NT2/D1 (cell line): ENCODE measurements at regions not wholly inside any gene's neighbourhood (a gene's known extent, or its start where the extent isn't known, plus 50 kb on each side); places are given as distances from the start of the nearest gene placed in this dataset.

Experiments used
- DNase-seq: peaks from one replicate; pipeline ENCODE4 v3.0.0-alpha.2; 2011; ENCODE audit warnings: low read depth, low spot score
- H3K27me3 ChIP-seq: 2 replicates; pipeline ENCODE4 v1.6.0; 2011; ENCODE audit warnings: mild to moderate bottlenecking; ENCODE audit not compliant: insufficient read length, insufficient read depth
- H3K36me3 ChIP-seq: 2 replicates; pipeline ENCODE4 v1.6.1; 2011; ENCODE audit warnings: mild to moderate bottlenecking, low read length, mixed read lengths; ENCODE audit not compliant: insufficient read depth, insufficient read length
- H3K4me1 ChIP-seq: 2 replicates; pipeline ENCODE4 v1.5.1; 2011; ENCODE audit not compliant: insufficient read depth, insufficient read length
- H3K4me3 ChIP-seq: 2 replicates; pipeline ENCODE4 v1.5.1; 2011; ENCODE audit warnings: low read depth; ENCODE audit not compliant: insufficient read length
- H3K9ac ChIP-seq: 2 replicates; pipeline ENCODE4 v1.6.0; 2011; ENCODE audit warnings: low read depth; ENCODE audit not compliant: insufficient read length
- H3K9me3 ChIP-seq: 2 replicates; pipeline ENCODE4 v1.5.1; 2011; ENCODE audit warnings: mild to moderate bottlenecking, low read length; ENCODE audit not compliant: insufficient read depth
- SUZ12 ChIP-seq: IDR thresholded peaks from 2 replicates; pipeline ENCODE4 v1.6.1; 2011; ENCODE audit not compliant: insufficient read length, insufficient read depth; ENCODE audit errors: extremely low read depth
- YY1 ChIP-seq: IDR thresholded peaks from 2 replicates; pipeline ENCODE4 v1.6.1; 2011; ENCODE audit not compliant: insufficient read length, insufficient read depth
- ZNF274 ChIP-seq: IDR thresholded peaks from 2 replicates; pipeline ENCODE4 v1.6.1; 2011; ENCODE audit warnings: mild to moderate bottlenecking, low read depth, low read length

DNA sequence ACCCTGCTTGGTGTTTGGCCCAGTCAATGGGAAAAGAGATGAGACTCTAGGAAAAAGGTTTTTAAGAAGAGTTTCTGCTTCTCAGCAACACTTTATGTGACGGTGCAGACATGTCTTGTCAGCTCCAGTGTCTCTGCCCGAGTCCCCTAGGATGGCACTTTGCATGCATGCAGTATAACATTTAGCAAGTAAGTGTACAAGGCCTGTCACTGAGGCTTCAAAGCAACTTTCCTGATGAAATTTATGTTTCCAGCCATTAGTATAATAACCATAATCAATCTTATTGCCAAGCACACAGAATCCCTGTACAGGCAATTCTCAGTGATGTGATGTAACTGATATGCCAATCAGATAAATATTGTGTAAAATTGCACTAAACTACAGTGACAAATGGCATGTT lies 248.1 kb upstream of the PLET1 start:
- TF ChIP-seq YY1 (no peak), SUZ12 (no peak), ZNF274 (no peak)
- Histone ChIP-seq H3K36me3 (no peaks in the 10 kb centered on the region), H3K27me3 (no peaks in the 10 kb centered on the region), H3K4me3 (no peak overlapping the region), H3K9ac (no peak overlapping the region), H3K9me3 (no peaks in the 10 kb centered on the region), H3K4me1 (no peaks in the 10 kb centered on the region)
- DNase-seq = no peak

DNA sequence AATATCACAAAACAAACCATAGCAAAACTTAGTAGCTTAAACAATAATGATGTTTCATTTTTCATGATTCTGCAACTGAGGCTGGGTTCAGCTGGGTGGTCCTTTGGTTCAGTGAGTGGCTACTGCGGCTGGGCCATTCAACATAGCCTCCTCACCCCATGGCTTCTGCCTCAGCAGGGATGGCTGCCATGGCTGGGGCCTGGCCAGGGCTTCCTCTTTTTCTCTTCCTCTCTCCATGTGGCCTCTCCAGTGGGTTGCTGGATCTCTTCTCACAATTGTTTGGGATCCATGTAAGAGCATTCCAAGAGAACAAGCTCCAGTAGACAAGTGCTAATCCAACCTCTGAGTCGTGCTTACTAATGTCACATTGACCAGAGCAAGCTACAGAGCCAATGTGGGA lies 248.6 kb upstream of the PLET1 start:
- no peaks in the 10 kb centered on the region for H3K9me3 ChIP-seq
- H3K4me3 ChIP-seq = no peak overlapping the region
- H3K36me3 ChIP-seq = no peaks in the 10 kb centered on the region
- DNase-seq = no peak
- TF ChIP-seq YY1 = no peak
- no peak for TF ChIP-seq ZNF274
- no peak for TF ChIP-seq SUZ12
- H3K27me3 ChIP-seq = no peaks in the 10 kb centered on the region
- H3K4me1 ChIP-seq = no peaks in the 10 kb centered on the region
- H3K9ac ChIP-seq = no peak overlapping the region

DNA sequence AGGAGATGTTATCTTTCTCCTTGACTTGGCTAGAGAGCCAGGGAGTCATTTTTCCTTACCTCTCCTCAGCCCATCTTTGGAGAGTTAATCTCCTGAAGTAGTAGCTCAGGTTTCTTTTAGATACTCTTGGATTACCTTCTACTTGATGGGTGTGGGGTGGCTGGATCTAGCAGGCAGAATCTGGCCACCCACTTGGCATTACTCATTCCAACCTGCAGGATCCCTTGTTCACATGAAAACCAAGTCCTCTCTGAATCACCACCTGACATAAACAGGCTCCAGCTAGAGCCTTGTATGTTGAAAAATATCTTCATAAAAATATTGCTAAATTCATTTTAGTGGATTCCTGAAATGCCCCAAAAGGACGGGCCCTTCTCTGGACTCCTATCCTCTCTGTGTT lies 250.6 kb upstream of the PLET1 start:
- Histone ChIP-seq H3K27me3 (no peaks in the 10 kb centered on the region), H3K4me3 (no peak overlapping the region), H3K9ac (no peak overlapping the region), H3K36me3 (no peaks in the 10 kb centered on the region), H3K4me1 (no peaks in the 10 kb centered on the region), H3K9me3 (no peaks in the 10 kb centered on the region)
- TF ChIP-seq ZNF274 (no peak), SUZ12 (no peak), YY1 (no peak)
- no peak for DNase-seq

GRCh38 chr11:112511911-112512310 lies 251.3 kb upstream of the PLET1 start:
- Histone ChIP-seq H3K9me3 (no peaks in the 10 kb centered on the region), H3K9ac (no peak overlapping the region), H3K36me3 (no peaks in the 10 kb centered on the region), H3K4me3 (no peak overlapping the region), H3K4me1 (no peaks in the 10 kb centered on the region), H3K27me3 (no peaks in the 10 kb centered on the region)
- TF ChIP-seq YY1 (no peak), SUZ12 (no peak), ZNF274 (no peak)
- no peak for DNase-seq

DNA sequence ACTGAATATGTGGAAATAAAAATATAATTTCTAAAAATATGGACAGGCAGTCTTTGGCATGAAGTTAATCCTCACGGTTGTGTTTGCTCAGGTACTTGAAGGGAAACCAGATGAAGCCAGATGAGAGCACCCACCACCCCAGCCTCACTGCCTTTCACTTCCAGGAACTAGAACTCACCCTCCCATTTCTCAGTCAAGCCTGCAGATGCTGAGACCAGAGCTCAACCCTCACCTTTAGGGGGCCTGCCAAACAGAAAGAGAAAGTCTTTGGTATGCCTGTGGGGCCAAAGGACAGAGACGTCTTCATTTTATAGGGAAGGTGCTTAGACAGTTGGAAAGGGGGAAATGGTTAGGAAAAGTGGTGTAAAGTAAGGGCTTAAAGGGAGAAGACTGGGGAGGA lies 252.8 kb upstream of the PLET1 start:
- Histone ChIP-seq H3K9ac (no peak overlapping the region), H3K9me3 (no peaks in the 10 kb centered on the region), H3K4me1 (no peaks in the 10 kb centered on the region), H3K36me3 (no peaks in the 10 kb centered on the region), H3K4me3 (no peak overlapping the region), H3K27me3 (no peaks in the 10 kb centered on the region)
- no peak for DNase-seq
- TF ChIP-seq SUZ12 (no peak), YY1 (no peak), ZNF274 (no peak)

- Histone ChIP-seq H3K9ac (no peak overlapping the region), H3K4me3 (no peak overlapping the region), H3K36me3 (no peaks in the 10 kb centered on the region), H3K27me3 (no peaks in the 10 kb centered on the region), H3K4me1 (no peaks in the 10 kb centered on the region), H3K9me3 (no peaks in the 10 kb centered on the region)
- no peak for DNase-seq
- TF ChIP-seq ZNF274 = no peak
- no peak for TF ChIP-seq YY1
- no peak for TF ChIP-seq SUZ12
Measured at GRCh38 chr11:112514011-112514740, 253.5 kb upstream of the PLET1 start.

DNA sequence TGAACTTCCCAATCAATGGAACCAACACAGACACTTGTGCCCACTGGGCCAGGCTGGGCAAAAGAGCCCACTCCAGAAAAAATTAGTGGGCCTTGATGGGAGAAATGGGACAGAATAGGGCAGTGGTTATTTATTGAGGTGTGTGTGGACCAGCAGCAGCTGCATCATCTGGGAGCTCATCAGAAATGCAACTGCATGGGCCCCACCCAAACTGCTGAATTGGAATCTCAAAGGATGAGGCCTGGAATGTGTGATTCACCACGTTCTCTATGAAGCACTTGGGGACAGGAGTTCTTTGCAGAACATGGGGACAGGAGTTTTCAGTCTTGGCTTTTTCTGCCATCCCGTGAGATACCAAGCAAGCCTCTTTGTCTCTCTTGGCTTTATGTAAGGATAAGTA lies 255.6 kb upstream of the PLET1 start:
- Histone ChIP-seq H3K9me3 (no peaks in the 10 kb centered on the region), H3K9ac (no peak overlapping the region), H3K27me3 (peaks cover under 1% of the 10 kb centered on the region), H3K4me3 (no peak overlapping the region), H3K36me3 (no peaks in the 10 kb centered on the region), H3K4me1 (no peaks in the 10 kb centered on the region)
- DNase-seq = no peak
- TF ChIP-seq YY1 = no peak
- TF ChIP-seq SUZ12 = no peak
- TF ChIP-seq ZNF274 = no peak

GRCh38 chr11:112516755-112517154 lies 256.1 kb upstream of the PLET1 start:
- H3K4me1 ChIP-seq = no peaks in the 10 kb centered on the region
- peaks cover 4% of the 10 kb centered on the region for H3K27me3 ChIP-seq
- no peak for TF ChIP-seq YY1
- TF ChIP-seq SUZ12 = no peak
- no peak for TF ChIP-seq ZNF274
- DNase-seq = no peak
- H3K9ac ChIP-seq = no peak overlapping the region
- no peaks in the 10 kb centered on the region for H3K36me3 ChIP-seq
- H3K9me3 ChIP-seq = no peaks in the 10 kb centered on the region
- H3K4me3 ChIP-seq = no peak overlapping the region
